ENCODE measurements at regions not wholly inside any gene's neighbourhood (a gene's known extent, or its start where the extent isn't known, plus 50 kb on each side); places are given as distances from the start of the nearest gene placed in this dataset.

DNA sequence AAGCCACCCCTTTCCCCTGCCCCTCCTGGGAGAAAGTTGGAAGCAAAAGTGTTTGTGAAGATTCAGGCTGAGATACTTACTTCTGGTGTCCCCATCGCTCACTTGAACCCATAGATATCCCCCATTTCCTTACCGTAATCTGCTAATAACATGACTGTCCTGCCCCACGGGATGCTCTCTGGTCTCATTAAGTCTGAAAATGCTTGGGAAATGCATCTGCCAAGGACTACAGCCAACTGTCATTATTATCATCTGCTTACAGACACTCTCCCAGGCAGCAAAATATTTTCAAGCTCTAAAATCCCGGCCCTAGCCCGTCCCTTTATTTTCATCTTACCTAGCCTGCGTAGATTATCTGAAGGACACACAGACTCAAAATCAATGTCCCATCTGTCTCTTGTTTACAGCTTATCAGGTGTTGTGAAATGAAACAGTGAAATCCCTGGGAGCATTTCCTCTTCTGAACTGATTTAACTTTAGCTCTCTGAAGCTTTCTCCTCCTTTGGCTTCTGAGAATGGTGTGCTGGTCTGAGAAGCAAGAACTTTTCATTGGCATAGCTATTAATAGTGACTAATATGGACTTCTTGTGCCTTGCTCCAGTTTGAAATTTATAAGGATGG lies 126.9 kb upstream of the OSMR start:
- no peak for DNase-seq (ENCODE audit: low read depth)

- no peak for DNase-seq (ENCODE audit: low read depth)
Observed at GRCh38 chr5:38719403-38719802, 126.4 kb upstream of the OSMR start.

DNA sequence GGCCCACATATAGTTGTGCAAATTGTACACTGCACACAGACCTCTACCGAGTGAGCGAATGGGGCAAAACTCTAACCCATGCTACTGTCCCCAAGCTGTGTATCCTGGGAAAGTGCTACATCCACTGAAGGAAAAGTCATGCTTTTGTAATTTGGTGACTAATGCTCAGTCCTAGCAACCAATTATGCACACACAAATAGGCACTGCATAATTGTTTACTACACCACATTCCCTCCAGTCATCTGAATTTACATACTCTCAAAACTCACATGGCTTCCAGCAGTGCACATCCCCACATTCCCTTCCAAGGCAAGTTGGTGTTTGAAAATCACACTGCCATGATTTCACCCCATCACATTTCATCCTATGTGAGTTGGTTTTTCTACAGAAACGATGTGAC lies 125.9 kb upstream of the OSMR start:
- peak; percentile 67 for DNase-seq (ENCODE audit: low read depth)

- no peak for DNase-seq (ENCODE audit: low read depth)
Observed at GRCh38 chr5:38720554-38721361, 125.1 kb upstream of the OSMR start.

DNA sequence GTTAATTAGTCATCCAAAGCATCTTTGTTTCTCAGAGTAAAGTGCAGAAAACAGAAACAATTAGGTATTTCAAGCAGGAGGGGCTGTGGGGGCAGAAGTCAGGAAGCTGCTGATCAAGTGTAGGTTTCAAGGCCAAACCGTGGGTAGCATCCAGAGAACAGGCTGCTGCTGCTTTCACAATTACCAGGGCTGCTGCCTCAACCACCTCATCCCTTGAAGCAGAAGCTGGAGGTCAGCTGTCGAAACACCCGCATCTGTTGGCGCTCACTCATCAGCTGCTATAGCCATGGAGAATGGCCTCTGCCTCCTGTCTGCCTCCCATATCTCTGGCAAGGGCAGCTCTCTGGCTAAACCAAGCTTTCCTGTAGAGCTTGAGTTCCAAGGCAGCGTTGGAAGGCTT lies 122.9 kb upstream of the OSMR start:
- no peak for DNase-seq (ENCODE audit: low read depth)

GRCh38 chr5:38723426-38723825 lies 122.4 kb upstream of the OSMR start:
- DNase-seq (ENCODE audit: low read depth), result no peak

DNA sequence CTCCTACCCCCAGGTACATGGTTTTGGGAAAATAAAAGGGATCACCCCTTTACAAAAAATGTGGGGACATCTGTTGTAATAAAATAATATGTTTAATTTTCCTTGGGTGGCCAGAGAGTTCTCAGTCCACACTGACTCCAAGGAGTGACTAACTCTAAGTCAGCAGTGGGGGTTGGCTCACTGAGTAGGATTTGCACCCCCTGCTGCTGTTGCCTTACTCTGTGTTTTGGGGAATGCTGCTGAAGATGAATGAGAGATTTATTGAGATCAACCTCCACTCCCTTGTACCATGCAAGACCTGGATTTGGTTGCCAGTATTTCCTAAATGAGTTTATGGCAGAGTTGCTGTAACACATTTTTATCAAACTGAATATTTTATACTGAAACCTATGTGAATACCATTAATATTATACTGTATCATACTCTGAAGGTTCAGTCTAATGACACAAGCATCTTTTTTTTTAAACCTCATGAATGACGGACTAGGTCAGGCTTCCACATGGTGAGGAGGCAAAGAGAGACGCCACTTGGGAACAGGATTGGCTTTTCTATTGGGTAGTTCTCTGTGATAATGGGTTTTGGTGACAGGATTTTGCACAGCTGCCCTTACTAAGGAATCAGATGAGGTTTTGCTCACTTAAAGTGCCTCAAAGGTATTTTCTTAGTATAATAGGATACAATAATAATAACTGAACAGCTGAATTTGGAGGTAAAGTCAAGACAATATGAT lies 121.3 kb upstream of the OSMR start:
- no peak for DNase-seq (ENCODE audit: low read depth)

DNA sequence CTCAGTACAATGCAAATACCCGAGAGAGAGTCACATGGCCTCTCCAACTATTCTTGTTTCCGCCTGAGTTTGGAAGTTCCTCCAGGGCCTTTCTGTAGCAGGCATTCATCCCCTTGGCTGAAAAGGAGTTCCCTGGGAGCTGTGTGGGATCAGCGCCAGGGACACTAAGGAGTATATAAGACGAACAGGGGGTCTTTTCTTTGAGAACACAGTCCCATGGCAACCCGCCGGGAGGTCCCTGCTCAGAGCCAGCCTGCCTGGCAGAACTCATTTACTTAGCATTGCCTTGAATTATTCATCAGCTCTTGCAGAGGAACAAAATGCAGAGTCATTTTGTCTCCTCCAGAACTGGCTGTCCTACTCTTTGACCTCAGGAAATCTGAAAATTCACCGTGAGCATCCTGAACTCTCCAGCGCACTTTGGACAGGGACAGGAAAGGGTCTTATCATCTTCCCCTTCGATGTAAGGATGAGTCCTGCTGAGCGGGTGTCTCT lies 120.4 kb upstream of the OSMR start:
- DNase-seq (ENCODE audit: low read depth), result no peak

DNA sequence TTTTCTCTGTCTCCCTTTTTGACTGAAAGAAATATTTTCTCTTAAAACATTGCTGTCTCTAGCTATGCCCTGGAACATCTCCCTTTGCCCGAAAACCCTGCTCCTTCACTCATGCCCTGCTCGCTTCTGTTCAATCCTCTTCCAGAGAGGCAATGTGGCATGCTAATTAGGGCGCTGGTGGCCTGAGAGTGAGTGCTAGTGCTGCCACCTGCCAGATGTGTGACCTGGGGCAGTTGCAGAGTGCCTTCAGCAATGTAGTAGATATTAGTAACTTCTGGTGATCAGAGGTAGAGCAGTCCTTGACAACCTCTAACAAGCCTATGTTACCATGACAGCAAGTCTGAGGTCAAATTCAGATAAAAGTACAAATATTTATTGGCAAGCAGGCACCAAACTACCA lies 119.5 kb upstream of the OSMR start:
- DNase-seq (ENCODE audit: low read depth), result no peak

DNA sequence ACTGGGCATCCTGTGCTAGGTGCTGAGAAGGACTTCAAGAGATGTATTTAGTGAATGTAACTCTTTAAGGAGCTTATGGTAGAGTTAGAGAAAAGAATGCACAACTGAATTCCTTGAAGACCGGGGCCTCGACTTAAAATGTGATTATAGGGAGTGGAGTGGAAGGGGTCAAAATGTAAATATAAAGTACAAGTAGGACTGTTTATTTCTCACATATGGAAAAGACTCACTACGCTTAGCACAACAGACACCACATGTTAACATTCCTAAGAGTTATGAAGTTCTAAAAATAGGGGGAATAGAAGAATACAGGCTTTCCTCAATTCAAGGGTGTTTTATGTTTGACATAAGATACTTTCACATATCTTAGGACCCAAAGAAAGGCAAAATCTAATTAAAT lies 117.8 kb upstream of the OSMR start:
- DNase-seq (ENCODE audit: low read depth), result no peak

DNA sequence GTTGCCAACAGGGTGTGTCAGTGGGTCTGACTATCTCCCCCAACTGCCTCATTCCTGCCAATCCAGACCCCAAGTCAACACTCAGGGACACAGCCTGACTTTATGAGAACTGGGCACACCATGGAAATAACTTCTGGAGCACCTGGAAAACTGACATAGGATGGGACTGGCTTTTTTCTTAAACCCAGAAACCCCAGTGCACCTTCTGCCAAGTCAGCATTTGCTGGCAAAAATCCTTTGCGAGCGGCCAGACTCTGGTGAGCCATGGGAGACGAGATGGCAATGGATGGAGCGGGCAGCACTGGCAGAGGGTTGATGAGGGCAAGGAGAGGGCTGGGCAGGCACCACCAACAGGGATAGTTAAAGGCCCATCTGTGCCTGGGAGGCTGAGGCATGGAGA lies 114.4 kb upstream of the OSMR start:
- no peak for DNase-seq (ENCODE audit: low read depth)

DNA sequence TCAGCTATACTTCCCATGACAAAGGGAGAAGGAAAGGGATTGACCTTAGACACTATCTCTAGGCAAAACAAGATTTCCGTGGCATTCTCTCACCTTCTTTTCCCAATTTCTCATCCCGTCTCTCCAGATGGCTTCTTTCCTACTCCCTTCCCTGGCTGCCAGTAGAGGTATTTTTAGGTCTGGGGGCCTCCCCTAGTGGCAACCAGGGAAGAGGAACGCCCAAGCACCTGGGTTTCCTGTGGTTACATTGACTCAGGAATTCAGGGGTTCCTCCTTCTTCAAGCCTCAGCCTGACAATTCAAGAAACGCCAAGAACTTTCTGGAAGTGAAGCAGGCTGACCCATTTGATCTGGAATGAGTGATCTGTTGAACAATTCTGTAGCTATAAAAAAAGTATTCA lies 111.5 kb upstream of the OSMR start:
- no peak for DNase-seq (ENCODE audit: low read depth)

- DNase-seq (ENCODE audit: low read depth), result no peak
Observed at GRCh38 chr5:38736089-38736488, 109.7 kb upstream of the OSMR start.

DNA sequence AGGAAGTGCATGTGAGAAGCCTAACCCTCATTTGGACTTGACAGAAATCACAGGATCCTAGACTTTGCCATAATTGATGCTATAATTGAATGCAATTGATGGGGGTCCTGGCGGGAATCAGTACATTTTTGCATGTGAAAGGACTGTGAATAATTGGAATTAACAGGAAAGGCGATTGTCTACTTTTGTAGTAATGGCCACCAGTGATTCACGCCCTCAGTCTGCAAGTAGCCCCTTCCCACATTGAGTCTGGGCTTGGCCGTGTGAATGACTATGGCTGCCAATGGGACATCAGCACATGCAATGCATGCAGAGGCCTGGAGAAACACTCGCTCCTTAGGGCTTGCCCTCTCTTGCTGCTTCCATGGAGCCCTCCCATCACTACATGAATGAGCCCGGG lies 107.8 kb upstream of the OSMR start:
- no peak for DNase-seq (ENCODE audit: low read depth)

DNA sequence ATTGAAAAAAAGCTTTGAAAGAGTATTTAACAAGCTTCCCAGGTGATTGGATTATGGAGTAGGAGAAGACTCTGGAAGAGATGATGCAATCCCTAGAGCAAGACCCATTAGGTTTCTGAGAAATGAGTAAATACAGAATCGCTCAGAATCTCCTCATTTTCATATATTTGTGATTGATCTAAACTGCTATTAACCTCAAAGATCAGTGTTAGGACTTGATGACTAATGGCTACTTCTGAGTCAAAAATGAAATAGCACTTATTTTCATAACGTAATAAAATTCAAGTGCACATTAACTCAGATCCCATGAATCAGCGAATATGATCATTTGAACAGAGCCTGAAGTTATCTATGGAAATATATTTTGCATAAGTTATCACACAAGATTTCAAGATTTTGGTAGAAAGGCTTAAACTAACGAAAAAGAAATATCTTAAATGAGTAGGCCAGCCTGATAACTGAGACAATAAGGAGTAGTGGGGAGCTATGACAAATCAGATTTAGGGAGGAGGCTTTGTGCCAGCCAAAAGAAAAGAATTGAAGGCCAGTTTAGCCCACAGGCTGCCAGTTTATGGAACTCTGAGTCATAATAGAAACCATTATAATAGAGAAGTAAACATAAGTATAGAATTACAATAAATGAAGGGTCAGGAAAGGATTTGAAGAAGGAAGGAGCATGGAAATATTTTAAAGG lies 106.7 kb upstream of the OSMR start:
- DNase-seq (ENCODE audit: low read depth), result peak; percentile 28

- no peak for DNase-seq (ENCODE audit: low read depth)
Observed at GRCh38 chr5:38739705-38740045, 106.1 kb upstream of the OSMR start.

- no peak for DNase-seq (ENCODE audit: low read depth)
Observed at GRCh38 chr5:38742821-38743220, 103.0 kb upstream of the OSMR start.

- no peak for DNase-seq (ENCODE audit: low read depth)
Observed at GRCh38 chr5:38743562-38743961, 102.2 kb upstream of the OSMR start.

DNA sequence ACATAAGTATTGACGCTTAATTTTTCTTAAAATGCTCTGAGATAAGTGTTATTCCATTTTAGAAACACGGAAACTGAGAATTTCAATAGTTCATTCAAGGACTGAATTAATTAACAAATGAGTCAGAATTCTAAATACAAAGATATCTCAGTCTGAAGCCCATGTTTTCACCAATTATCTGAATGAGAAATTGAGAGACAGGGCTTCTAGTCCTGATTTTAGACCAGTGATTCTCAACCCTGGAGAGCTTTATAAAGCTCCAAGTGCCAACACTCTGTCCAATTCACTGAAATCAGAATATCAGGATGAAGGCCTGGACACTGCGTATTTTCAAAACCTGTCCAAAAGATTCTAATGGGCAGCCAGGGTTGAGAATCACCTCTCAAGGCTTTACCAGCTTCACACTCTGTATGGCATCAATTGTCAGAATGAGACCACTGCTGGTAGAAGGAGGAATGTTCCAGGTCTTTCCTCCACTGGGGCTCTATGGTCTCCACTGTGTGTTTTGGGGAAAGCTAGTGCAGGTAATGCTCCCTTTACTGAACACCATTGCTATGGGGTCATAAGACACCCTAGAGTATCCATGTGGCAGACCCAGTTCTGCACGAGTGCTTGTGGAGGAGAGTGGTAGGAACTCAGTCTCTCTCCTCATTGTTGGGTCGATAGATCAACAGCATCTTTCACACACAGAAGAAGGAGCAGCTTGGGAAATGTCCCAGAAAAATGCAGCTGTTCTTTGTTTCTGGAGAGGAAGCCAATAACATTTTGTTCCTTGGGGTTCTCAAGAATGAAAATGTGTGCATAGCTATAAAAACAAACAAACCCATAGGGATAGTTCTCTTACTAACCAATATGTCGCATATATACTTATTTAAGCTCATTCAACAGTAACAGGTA lies 99.7 kb upstream of the OSMR start:
- no peak for DNase-seq (ENCODE audit: low read depth)

- no peak for DNase-seq (ENCODE audit: low read depth)
Observed at GRCh38 chr5:38749861-38750260, 96.0 kb upstream of the OSMR start.

DNA sequence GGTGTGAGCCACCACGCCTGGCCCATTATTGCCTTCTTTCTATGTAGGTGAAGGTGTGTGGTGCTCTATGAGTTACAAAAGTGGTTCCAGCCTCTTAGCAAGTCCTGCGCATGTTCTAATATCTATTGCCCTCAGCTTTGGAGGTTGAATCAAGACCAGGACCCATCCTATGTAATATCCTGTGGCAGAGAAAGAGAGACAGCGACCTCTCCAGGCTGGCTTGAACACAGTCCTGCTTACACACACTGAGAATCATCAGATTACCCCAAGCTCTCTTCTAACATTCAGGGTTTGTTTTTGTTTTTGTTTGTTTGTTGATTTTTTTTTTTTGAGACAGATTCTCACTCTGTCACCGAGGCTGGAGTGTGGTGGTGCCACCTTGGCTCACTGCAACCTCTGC lies 94.7 kb upstream of the OSMR start:
- DNase-seq (ENCODE audit: low read depth), result no peak
